GM12892 (cell line): ENCODE measurements at regions not wholly inside any gene's neighbourhood (a gene's known extent, or its start where the extent isn't known, plus 50 kb on each side); places are given as distances from the start of the nearest gene placed in this dataset.

Experiments
- POLR2A ChIP-seq: IDR thresholded peaks from 2 replicates; pipeline ENCODE4 v1.6.1; 2011; ENCODE audit warnings: low read depth, low read length, control low read depth
- POLR2AphosphoS5 ChIP-seq: IDR thresholded peaks from 2 replicates; pipeline ENCODE4 v1.6.1; 2011; ENCODE audit warnings: low read depth, low read length, control low read depth
- TAF1 ChIP-seq: IDR thresholded peaks from 2 replicates; pipeline ENCODE4 v1.6.1; 2011; ENCODE audit warnings: low read depth, mild to moderate bottlenecking, control low read depth, low read length, borderline replicate concordance

DNA sequence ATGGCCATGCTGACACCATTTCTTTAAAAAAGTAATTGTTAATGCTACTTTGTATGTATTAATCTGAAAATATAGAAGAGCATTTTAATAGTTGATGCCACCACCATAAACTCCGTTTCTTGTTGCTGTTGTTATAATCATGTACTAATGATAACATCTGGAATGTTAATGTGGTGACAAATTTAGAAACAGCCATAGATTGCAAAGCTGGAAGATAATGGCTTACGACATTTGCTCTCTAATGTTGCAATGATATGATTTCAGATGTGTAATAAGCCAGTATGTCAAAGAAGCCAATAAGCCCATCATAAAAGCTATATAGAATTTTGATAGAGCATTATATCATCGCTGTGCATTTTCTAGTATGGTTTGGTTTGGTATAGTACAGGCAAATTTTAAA lies 579.4 kb upstream of the ZFP42 start:
- TF ChIP-seq POLR2A = no peak
- TF ChIP-seq POLR2AphosphoS5 = no peak
- no peak for TF ChIP-seq TAF1
